H9 (cell line): ENCODE measurements at regions not wholly inside any gene's neighbourhood (a gene's known extent, or its start where the extent isn't known, plus 50 kb on each side); places are given as distances from the start of the nearest gene placed in this dataset.

ENCODE experiments used
- DNase-seq: peaks from one replicate; pipeline ENCODE4 v3.0.0-alpha.2; 2017
- H2AFZ ChIP-seq: one replicate; pipeline ENCODE4 v1.6.1; 2013; ENCODE audit warnings: mild to moderate bottlenecking, low read length, control low read depth, moderate library complexity
- H2AK5ac ChIP-seq: 2 replicates; pipeline ENCODE4 v1.6.1; 2013; ENCODE audit warnings: low read length, control low read depth, mixed read lengths; ENCODE audit not compliant: insufficient read length
- H2BK120ac ChIP-seq: one replicate; pipeline ENCODE4 v1.6.1; 2013; ENCODE audit warnings: low read depth, mild to moderate bottlenecking, low read length, control low read depth, inconsistent platforms; ENCODE audit not compliant: poor library complexity, severe bottlenecking
- H2BK12ac ChIP-seq: 2 replicates; pipeline ENCODE4 v1.6.1; 2013; ENCODE audit warnings: low read length, control low read depth, mixed read lengths, low read depth; ENCODE audit not compliant: insufficient read length
- H2BK15ac ChIP-seq: 2 replicates; pipeline ENCODE4 v1.6.1; 2013; ENCODE audit warnings: low read depth, low read length, control low read depth
- H2BK20ac ChIP-seq: one replicate; pipeline ENCODE4 v1.6.1; 2013; ENCODE audit warnings: low read depth, mild to moderate bottlenecking, low read length, control low read depth, inconsistent platforms; ENCODE audit not compliant: poor library complexity, severe bottlenecking
- H2BK5ac ChIP-seq: 2 replicates; pipeline ENCODE4 v1.6.1; 2013; ENCODE audit warnings: low read length, control low read depth, mixed read lengths; ENCODE audit not compliant: insufficient read length
- H3K14ac ChIP-seq: 2 replicates; pipeline ENCODE4 v1.6.1; 2013; ENCODE audit warnings: low read length, control low read depth; ENCODE audit not compliant: insufficient read depth
- H3K18ac ChIP-seq: 2 replicates; pipeline ENCODE4 v1.6.1; 2013; ENCODE audit warnings: low read depth, mild to moderate bottlenecking, mixed read lengths, low read length, control low read depth; ENCODE audit not compliant: insufficient read length
- H3K23ac ChIP-seq: 2 replicates; pipeline ENCODE4 v1.6.1; 2013; ENCODE audit warnings: low read length, control low read depth, mixed read lengths, low read depth; ENCODE audit not compliant: insufficient read length
- H3K23me2 ChIP-seq: 2 replicates; pipeline ENCODE4 v1.6.1; 2013; ENCODE audit warnings: low read depth, mild to moderate bottlenecking, mixed read lengths, low read length, control low read depth; ENCODE audit not compliant: insufficient read length, poor library complexity, severe bottlenecking
- H3K27ac ChIP-seq: 2 replicates; pipeline ENCODE4 v1.5.1; 2013; ENCODE audit warnings: low read length, control low read depth, mixed read lengths, low read depth; ENCODE audit not compliant: insufficient read length
- H3K27me3 ChIP-seq: 2 replicates; pipeline ENCODE4 v1.6.1; 2013; ENCODE audit warnings: low read length, control low read depth, inconsistent platforms; ENCODE audit not compliant: insufficient read depth
- H3K4ac ChIP-seq: 2 replicates; pipeline ENCODE4 v1.6.1; 2013; ENCODE audit warnings: low read depth, mild to moderate bottlenecking, control low read depth, inconsistent platforms, low read length, moderate library complexity
- H3K4me1 ChIP-seq: 2 replicates; pipeline ENCODE4 v1.6.1; 2013; ENCODE audit warnings: low read length, control low read depth, inconsistent platforms; ENCODE audit not compliant: insufficient read depth
- H3K4me2 ChIP-seq: 2 replicates; pipeline ENCODE4 v1.6.1; 2013; ENCODE audit warnings: low read length, control low read depth, mixed read lengths; ENCODE audit not compliant: insufficient read length, insufficient read depth
- H3K56ac ChIP-seq: 2 replicates; pipeline ENCODE4 v1.6.1; 2013; ENCODE audit warnings: low read depth, mild to moderate bottlenecking, mixed read lengths, low read length, control low read depth; ENCODE audit not compliant: insufficient read length
- H3K79me1 ChIP-seq: 2 replicates; pipeline ENCODE4 v1.6.1; 2013; ENCODE audit warnings: low read depth, mild to moderate bottlenecking, moderate library complexity, low read length, control low read depth, inconsistent platforms; ENCODE audit not compliant: insufficient read depth, poor library complexity, severe bottlenecking
- H3K79me2 ChIP-seq: 2 replicates; pipeline ENCODE4 v1.6.1; 2013; ENCODE audit warnings: low read length, control low read depth, inconsistent platforms; ENCODE audit not compliant: insufficient read depth
- H3K9ac ChIP-seq: 2 replicates; pipeline ENCODE4 v1.6.1; 2013; ENCODE audit warnings: low read length, control low read depth, mixed read lengths; ENCODE audit not compliant: insufficient read length; ENCODE audit errors: extremely low read depth
- H3K9me3 ChIP-seq: one replicate; pipeline ENCODE4 v1.6.1; 2013; ENCODE audit warnings: low read depth, low read length, inconsistent platforms; ENCODE audit not compliant: control insufficient read depth
- H3T11ph ChIP-seq: one replicate; pipeline ENCODE4 v1.6.1; 2013; ENCODE audit warnings: mild to moderate bottlenecking, low read length, control low read depth, inconsistent platforms
- H4K20me1 ChIP-seq: one replicate; pipeline ENCODE4 v1.6.1; 2013; ENCODE audit not compliant: control insufficient read depth, insufficient read length, insufficient read depth
- H4K5ac ChIP-seq: 2 replicates; pipeline ENCODE4 v1.6.1; 2013; ENCODE audit warnings: low read depth, mild to moderate bottlenecking, mixed read lengths, low read length, control low read depth; ENCODE audit not compliant: insufficient read length
- H4K8ac ChIP-seq: replicated peaks from 2 replicates; pipeline ENCODE4 v1.6.1; 2013; ENCODE audit warnings: low read length, control low read depth, mixed read lengths, low read depth; ENCODE audit not compliant: insufficient read length
- H4K91ac ChIP-seq: 2 replicates; pipeline ENCODE4 v1.6.1; 2013; ENCODE audit warnings: low read depth, mild to moderate bottlenecking, moderate library complexity, mixed read lengths, low read length, control low read depth; ENCODE audit not compliant: insufficient read length
- H3K27ac Mint-ChIP-seq, 3 experiments: 2 replicates in 2 of 3; 3 replicates in 1 of 3; pipeline ENCODE4 v1.8.0; 2020 to 2021; ENCODE audit warnings: mixed read lengths in 3 of 3, mild to moderate bottlenecking in 1 of 3, moderate library complexity in 1 of 3
- H3K27me3 Mint-ChIP-seq: 2 replicates; pipeline ENCODE4 v1.8.0; 2021; ENCODE audit warnings: low read depth, mild to moderate bottlenecking, moderate library complexity, mixed read lengths
- H3K36me3 Mint-ChIP-seq, 3 experiments: 2 replicates in 2 of 3; 3 replicates in 1 of 3; pipeline ENCODE4 v1.8.0; 2020 to 2021; ENCODE audit warnings: low read depth in 3 of 3, mixed read lengths in 3 of 3; ENCODE audit not compliant: insufficient read depth in 1 of 3
- H3K4me1 Mint-ChIP-seq, 2 experiments: 2 replicates each; pipeline ENCODE4 v1.8.0; 2020; ENCODE audit warnings: mixed read lengths in 2 of 2
- H3K4me3 Mint-ChIP-seq, 2 experiments: 2 replicates in 1 of 2; 3 replicates in 1 of 2; pipeline ENCODE4 v1.8.0; 2020 to 2021; ENCODE audit warnings: mild to moderate bottlenecking in 2 of 2, mixed read lengths in 2 of 2, moderate library complexity in 1 of 2
- H3K9me3 Mint-ChIP-seq, 2 experiments: 2 replicates in 1 of 2; 3 replicates in 1 of 2; pipeline ENCODE4 v1.8.0; 2020; ENCODE audit warnings: mild to moderate bottlenecking in 2 of 2, mixed read lengths in 2 of 2, moderate library complexity in 1 of 2
- CTCF ChIP-seq: fragments of 200-600 bp; sonication (generic); conservative IDR thresholded peaks from 3 replicates; pipeline ENCODE4 v1.8.0; 2021; ENCODE audit warnings: antibody characterized with exemption, mild to moderate bottlenecking

GRCh38 chr21:16176570-16176969 is 446.8 kb downstream of the USP25 start:
- Histone ChIP-seq H3K27me3 (no peaks in the 10 kb centered on the region), H3K9ac (no peak overlapping the region), H3K27ac (no peak overlapping the region), H3K4me1 (no peaks in the 10 kb centered on the region), H3K79me1 (no peaks in the 10 kb centered on the region), H4K91ac (no peak overlapping the region), H3K4ac (no peak overlapping the region), H2BK12ac (no peak overlapping the region), H2BK15ac (no peak overlapping the region), H3K18ac (no peak overlapping the region), H3K14ac (no peak overlapping the region), H3K23ac (no peak overlapping the region), H2AFZ (no peak overlapping the region), H3K4me2 (no peak overlapping the region), H3K23me2 (no peaks in the 10 kb centered on the region), H4K20me1 (no peaks in the 10 kb centered on the region), H4K5ac (no peak overlapping the region), H2BK20ac (no peak overlapping the region), H3T11ph (no peak overlapping the region), H4K8ac (no peak overlapping the region), H2AK5ac (no peak overlapping the region), H2BK120ac (no peak overlapping the region), H2BK5ac (no peak overlapping the region), H3K9me3 (no peaks in the 10 kb centered on the region), H3K56ac (no peak overlapping the region), H3K79me2 (no peaks in the 10 kb centered on the region)
- no peaks in the 10 kb centered on the region for H3K27me3 Mint-ChIP-seq
- no peaks in the 10 kb centered on the region for H3K36me3 Mint-ChIP-seq
- no peaks in the 10 kb centered on the region for H3K9me3 Mint-ChIP-seq
- peaks cover 14 to 15% of the 10 kb centered on the region in 2 experiments for H3K4me1 Mint-ChIP-seq
- no peak for TF ChIP-seq CTCF
- DNase-seq, result no peak
- no peak overlapping the region for H3K4me3 Mint-ChIP-seq
- H3K27ac Mint-ChIP-seq, result no peak overlapping the region
